ENCODE measurements at regions not wholly inside any gene's neighbourhood (a gene's known extent, or its start where the extent isn't known, plus 50 kb on each side); places are given as distances from the start of the nearest gene placed in this dataset.

GRCh38 chr13:88627071-88627470, 955.9 kb downstream of the SLITRK5 start:
- TF ChIP-seq POLR2AphosphoS5 (IDR thresholded peaks at IDR 0.05; ENCODE audit: borderline replicate concordance, low read depth, low read length) = no peak
- no peak for TF ChIP-seq FOXP2 (optimal IDR thresholded peaks at IDR 0.05; ENCODE audit: control extremely low read depth, extremely low read length, insufficient read depth)
- no peak for TF ChIP-seq EZH2 (IDR thresholded peaks at IDR 0.05)
- Histone ChIP-seq H3K9me3 (ENCODE audit: low read depth, low read length) (no peaks in the 10 kb centered on the region), H3K9ac (ENCODE audit: insufficient read length) (no peak overlapping the region), H3K27ac (no peak overlapping the region), H3K36me3 (ENCODE audit: insufficient read depth, low read length) (no peaks in the 10 kb centered on the region), H3K4me3 (no peak overlapping the region)
- no peak for DNase-seq (ENCODE audit: low read depth, low spot score)

- Histone ChIP-seq H3K36me3 (ENCODE audit: insufficient read depth, low read length) (no peaks in the 10 kb centered on the region), H3K9ac (ENCODE audit: insufficient read length) (no peak overlapping the region), H3K9me3 (ENCODE audit: low read depth, low read length) (no peaks in the 10 kb centered on the region), H3K27ac (no peak overlapping the region), H3K4me3 (no peak overlapping the region)
- DNase-seq (ENCODE audit: low read depth, low spot score) = no peak
- TF ChIP-seq POLR2AphosphoS5 (IDR thresholded peaks at IDR 0.05; ENCODE audit: borderline replicate concordance, low read depth, low read length) (no peak), FOXP2 (optimal IDR thresholded peaks at IDR 0.05; ENCODE audit: control extremely low read depth, extremely low read length, insufficient read depth) (no peak), EZH2 (IDR thresholded peaks at IDR 0.05) (no peak)
Measured at GRCh38 chr13:88628882-88629281, 957.7 kb downstream of the SLITRK5 start.

DNA sequence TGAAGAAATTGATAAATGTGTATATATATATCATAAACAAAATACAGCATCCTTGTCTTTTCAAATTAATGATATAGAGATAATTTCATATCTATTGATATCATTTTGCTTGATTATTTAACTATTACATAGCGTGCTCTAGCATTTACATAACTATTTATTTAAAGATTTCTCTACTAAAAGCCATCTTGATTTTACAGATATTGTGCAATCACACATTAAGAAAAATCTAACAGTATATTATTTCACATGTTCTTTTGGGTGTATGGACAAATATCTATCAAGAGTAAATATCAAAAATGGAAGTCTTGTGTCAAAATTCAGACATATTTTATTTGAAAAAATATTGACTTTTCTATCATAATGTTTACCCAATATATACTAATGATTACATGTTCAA, 966.8 kb downstream of the SLITRK5 start:
- H3K36me3 ChIP-seq (ENCODE audit: insufficient read depth, low read length) = no peaks in the 10 kb centered on the region
- H3K27ac ChIP-seq = no peak overlapping the region
- no peak overlapping the region for H3K4me3 ChIP-seq
- no peak for TF ChIP-seq FOXP2 (optimal IDR thresholded peaks at IDR 0.05; ENCODE audit: control extremely low read depth, extremely low read length, insufficient read depth)
- TF ChIP-seq EZH2 (IDR thresholded peaks at IDR 0.05) = no peak
- TF ChIP-seq POLR2AphosphoS5 (IDR thresholded peaks at IDR 0.05; ENCODE audit: borderline replicate concordance, low read depth, low read length) = no peak
- no peaks in the 10 kb centered on the region for H3K9me3 ChIP-seq (ENCODE audit: low read depth, low read length)
- H3K9ac ChIP-seq (ENCODE audit: insufficient read length) = no peak overlapping the region
- DNase-seq (ENCODE audit: low read depth, low spot score) = no peak

- no peaks in the 10 kb centered on the region for H3K9me3 ChIP-seq (ENCODE audit: low read depth, low read length)
- no peak for DNase-seq (ENCODE audit: low read depth, low spot score)
- H3K9ac ChIP-seq (ENCODE audit: insufficient read length) = no peak overlapping the region
- H3K4me3 ChIP-seq = no peak overlapping the region
- H3K36me3 ChIP-seq (ENCODE audit: insufficient read depth, low read length) = no peaks in the 10 kb centered on the region
- H3K27ac ChIP-seq = no peak overlapping the region
- TF ChIP-seq POLR2AphosphoS5 (IDR thresholded peaks at IDR 0.05; ENCODE audit: borderline replicate concordance, low read depth, low read length) = no peak
- TF ChIP-seq EZH2 (IDR thresholded peaks at IDR 0.05) = no peak
- no peak for TF ChIP-seq FOXP2 (optimal IDR thresholded peaks at IDR 0.05; ENCODE audit: control extremely low read depth, extremely low read length, insufficient read depth)
Measured at GRCh38 chr13:88643233-88643632, 972.1 kb downstream of the SLITRK5 start.

- Histone ChIP-seq H3K9me3 (ENCODE audit: low read depth, low read length) (no peaks in the 10 kb centered on the region), H3K27ac (no peak overlapping the region), H3K9ac (ENCODE audit: insufficient read length) (no peak overlapping the region), H3K4me3 (no peak overlapping the region), H3K36me3 (ENCODE audit: insufficient read depth, low read length) (no peaks in the 10 kb centered on the region)
- TF ChIP-seq EZH2 (IDR thresholded peaks at IDR 0.05) = no peak
- TF ChIP-seq FOXP2 (optimal IDR thresholded peaks at IDR 0.05; ENCODE audit: control extremely low read depth, extremely low read length, insufficient read depth) = no peak
- no peak for TF ChIP-seq POLR2AphosphoS5 (IDR thresholded peaks at IDR 0.05; ENCODE audit: borderline replicate concordance, low read depth, low read length)
- DNase-seq (ENCODE audit: low read depth, low spot score) = no peak
Measured at GRCh38 chr13:88648598-88649373, 977.6 kb downstream of the SLITRK5 start.

DNA sequence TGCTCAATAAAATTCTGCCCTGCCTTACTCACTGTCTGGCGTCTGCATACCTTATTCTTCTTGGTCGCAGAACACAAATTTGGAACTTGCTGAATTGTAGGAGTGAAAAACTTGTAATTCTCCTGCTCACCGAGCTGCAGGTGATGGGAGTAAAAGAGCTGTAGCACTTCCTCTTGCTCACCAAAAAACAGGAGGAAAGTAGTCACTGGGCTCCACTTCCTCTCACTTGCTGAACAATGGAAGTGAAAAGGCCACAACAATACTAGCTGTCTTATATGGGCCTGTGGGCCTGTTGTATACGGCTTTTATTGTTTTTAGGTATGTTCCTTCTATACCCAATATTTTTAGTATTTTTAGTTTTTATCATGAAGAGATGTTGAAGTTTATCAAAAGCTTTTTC, 978.7 kb downstream of the SLITRK5 start:
- H3K36me3 ChIP-seq (ENCODE audit: insufficient read depth, low read length) = no peaks in the 10 kb centered on the region
- DNase-seq (ENCODE audit: low read depth, low spot score) = no peak
- H3K9ac ChIP-seq (ENCODE audit: insufficient read length) = no peak overlapping the region
- no peak overlapping the region for H3K4me3 ChIP-seq
- TF ChIP-seq POLR2AphosphoS5 (IDR thresholded peaks at IDR 0.05; ENCODE audit: borderline replicate concordance, low read depth, low read length) (no peak), EZH2 (IDR thresholded peaks at IDR 0.05) (no peak), FOXP2 (optimal IDR thresholded peaks at IDR 0.05; ENCODE audit: control extremely low read depth, extremely low read length, insufficient read depth) (no peak)
- H3K27ac ChIP-seq = no peak overlapping the region
- H3K9me3 ChIP-seq (ENCODE audit: low read depth, low read length) = no peaks in the 10 kb centered on the region

DNA sequence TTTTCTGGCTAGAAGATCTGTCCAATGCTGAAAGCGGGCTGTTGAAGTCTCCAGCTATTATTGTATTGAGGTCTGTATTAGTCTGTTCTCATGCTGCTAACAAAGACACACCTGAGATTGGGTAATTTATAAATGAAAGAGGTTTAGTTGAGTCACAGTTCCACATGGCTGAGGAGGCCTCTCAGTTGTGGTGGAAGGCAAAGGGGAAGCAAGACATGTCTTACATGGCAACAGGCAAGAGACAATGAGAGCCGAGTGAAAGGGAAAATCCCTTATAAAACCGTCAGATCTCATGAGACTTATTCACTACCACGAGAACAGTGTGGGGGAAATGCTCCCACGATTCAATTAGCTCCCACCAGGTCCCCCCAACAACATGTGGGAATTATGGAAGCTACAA, 980.4 kb downstream of the SLITRK5 start:
- TF ChIP-seq FOXP2 (optimal IDR thresholded peaks at IDR 0.05; ENCODE audit: control extremely low read depth, extremely low read length, insufficient read depth) (no peak), POLR2AphosphoS5 (IDR thresholded peaks at IDR 0.05; ENCODE audit: borderline replicate concordance, low read depth, low read length) (no peak), EZH2 (IDR thresholded peaks at IDR 0.05) (no peak)

GRCh38 chr13:88656751-88657150, 985.6 kb downstream of the SLITRK5 start:
- Histone ChIP-seq H3K4me3 (no peak overlapping the region), H3K27ac (no peak overlapping the region), H3K9ac (ENCODE audit: insufficient read length) (no peak overlapping the region), H3K36me3 (ENCODE audit: insufficient read depth, low read length) (no peaks in the 10 kb centered on the region), H3K9me3 (ENCODE audit: low read depth, low read length) (no peaks in the 10 kb centered on the region)
- DNase-seq (ENCODE audit: low read depth, low spot score) = no peak
- TF ChIP-seq EZH2 (IDR thresholded peaks at IDR 0.05) (no peak), FOXP2 (optimal IDR thresholded peaks at IDR 0.05; ENCODE audit: control extremely low read depth, extremely low read length, insufficient read depth) (no peak)

More for the DNA sequence above, 980.4 kb downstream of the SLITRK5 start:
- Histone ChIP-seq H3K27ac (no peak overlapping the region), H3K36me3 (ENCODE audit: insufficient read depth, low read length) (no peaks in the 10 kb centered on the region), H3K9me3 (ENCODE audit: low read depth, low read length) (no peaks in the 10 kb centered on the region), H3K4me3 (no peak overlapping the region), H3K9ac (ENCODE audit: insufficient read length) (no peak overlapping the region)
- DNase-seq (ENCODE audit: low read depth, low spot score) = no peak

- Histone ChIP-seq H3K36me3 (ENCODE audit: insufficient read depth, low read length) (no peaks in the 10 kb centered on the region), H3K9me3 (ENCODE audit: low read depth, low read length) (no peaks in the 10 kb centered on the region), H3K9ac (ENCODE audit: insufficient read length) (no peak overlapping the region), H3K4me3 (no peak overlapping the region), H3K27ac (no peak overlapping the region)
- no peak for DNase-seq (ENCODE audit: low read depth, low spot score)
- TF ChIP-seq FOXP2 (optimal IDR thresholded peaks at IDR 0.05; ENCODE audit: control extremely low read depth, extremely low read length, insufficient read depth) = no peak
Measured at GRCh38 chr13:88670509-88670908, 999.3 kb downstream of the SLITRK5 start.
